ENCODE measurements at regions not wholly inside any gene's neighbourhood (a gene's known extent, or its start where the extent isn't known, plus 50 kb on each side); places are given as distances from the start of the nearest gene placed in this dataset.

DNA sequence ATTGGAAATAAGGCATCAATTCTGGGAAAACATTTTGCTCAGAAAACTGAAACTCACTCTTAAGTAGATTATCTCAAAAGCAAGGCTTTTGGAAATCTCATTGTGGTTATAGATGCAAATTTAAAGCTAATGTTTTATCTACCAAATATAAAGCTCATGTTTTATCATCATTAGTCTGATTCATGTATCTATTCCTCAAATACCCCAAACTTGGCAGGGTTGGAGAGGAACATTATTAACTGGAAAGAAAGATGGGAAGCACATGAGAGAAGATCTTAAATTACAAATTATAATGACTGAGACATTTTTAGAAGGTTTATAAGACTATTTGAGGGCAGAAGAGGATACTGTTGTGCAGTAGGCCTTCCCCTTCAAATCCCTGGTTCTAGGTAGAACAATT is 137.3 kb upstream of the TGFBR2 start:
- TF ChIP-seq, protein P1, sequence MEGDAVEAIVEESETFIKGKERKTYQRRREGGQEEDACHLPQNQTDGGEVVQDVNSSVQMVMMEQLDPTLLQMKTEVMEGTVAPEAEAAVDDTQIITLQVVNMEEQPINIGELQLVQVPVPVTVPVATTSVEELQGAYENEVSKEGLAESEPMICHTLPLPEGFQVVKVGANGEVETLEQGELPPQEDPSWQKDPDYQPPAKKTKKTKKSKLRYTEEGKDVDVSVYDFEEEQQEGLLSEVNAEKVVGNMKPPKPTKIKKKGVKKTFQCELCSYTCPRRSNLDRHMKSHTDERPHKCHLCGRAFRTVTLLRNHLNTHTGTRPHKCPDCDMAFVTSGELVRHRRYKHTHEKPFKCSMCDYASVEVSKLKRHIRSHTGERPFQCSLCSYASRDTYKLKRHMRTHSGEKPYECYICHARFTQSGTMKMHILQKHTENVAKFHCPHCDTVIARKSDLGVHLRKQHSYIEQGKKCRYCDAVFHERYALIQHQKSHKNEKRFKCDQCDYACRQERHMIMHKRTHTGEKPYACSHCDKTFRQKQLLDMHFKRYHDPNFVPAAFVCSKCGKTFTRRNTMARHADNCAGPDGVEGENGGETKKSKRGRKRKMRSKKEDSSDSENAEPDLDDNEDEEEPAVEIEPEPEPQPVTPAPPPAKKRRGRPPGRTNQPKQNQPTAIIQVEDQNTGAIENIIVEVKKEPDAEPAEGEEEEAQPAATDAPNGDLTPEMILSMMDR (IDR thresholded peaks at IDR 0.05): no peak
- TF ChIP-seq POLR2A (IDR thresholded peaks at IDR 0.05): no peak
